GM19452 (cell line): ENCODE measurements at regions not wholly inside any gene's neighbourhood (a gene's known extent, or its start where the extent isn't known, plus 50 kb on each side); places are given as distances from the start of the nearest gene placed in this dataset.

Source experiments
- ATAC-seq: cut with Tn5 transposase; IDR thresholded peaks from one replicate; pipeline ENCODE4 v1.9.1; 2021; ENCODE audit not compliant: unreplicated experiment

GRCh38 chr3:124519591-124520194 lies 210.6 kb upstream of the UMPS start:
- ATAC-seq, result no peak

- ATAC-seq, result no peak
These were observed 209.3 kb upstream of the UMPS start for GRCh38 chr3:124520970-124521369.

DNA sequence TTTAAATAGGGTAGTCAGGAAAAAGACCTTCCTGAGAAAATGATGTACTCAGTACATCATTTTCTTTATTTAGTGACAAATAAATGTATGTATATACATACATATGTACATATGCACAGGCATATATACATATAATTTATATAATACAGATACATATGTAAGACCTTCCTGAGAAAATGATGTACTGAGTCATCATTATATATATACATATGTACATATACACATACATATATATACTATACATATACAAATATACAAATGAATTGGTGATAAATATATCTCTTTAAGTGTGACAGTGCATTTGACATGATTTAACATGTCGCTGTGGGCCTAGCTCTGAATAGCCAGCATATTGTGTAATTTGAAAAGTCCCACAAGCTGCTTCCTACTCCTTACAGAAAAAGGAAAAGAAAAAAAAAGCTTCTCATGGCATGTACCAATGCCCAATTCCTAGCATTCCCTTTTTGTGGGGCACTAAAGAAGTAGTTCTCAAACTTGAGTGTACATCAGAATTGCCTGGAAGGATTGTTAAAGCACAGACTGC lies 208.1 kb upstream of the UMPS start:
- no peak for ATAC-seq

- no peak for ATAC-seq
These were observed 203.7 kb upstream of the UMPS start for GRCh38 chr3:124526601-124527000.

- ATAC-seq, result no peak
These were observed 200.3 kb upstream of the UMPS start for GRCh38 chr3:124529826-124530571.

- ATAC-seq, result no peak
These were observed 199.3 kb upstream of the UMPS start for GRCh38 chr3:124530916-124531315.

GRCh38 chr3:124532071-124532470 lies 198.2 kb upstream of the UMPS start:
- no peak for ATAC-seq

GRCh38 chr3:124535306-124535705 lies 194.9 kb upstream of the UMPS start:
- no peak for ATAC-seq

- ATAC-seq, result no peak
These were observed 189.6 kb upstream of the UMPS start for GRCh38 chr3:124540550-124541211.

- no peak for ATAC-seq
These were observed 187.9 kb upstream of the UMPS start for GRCh38 chr3:124542214-124542869.

DNA sequence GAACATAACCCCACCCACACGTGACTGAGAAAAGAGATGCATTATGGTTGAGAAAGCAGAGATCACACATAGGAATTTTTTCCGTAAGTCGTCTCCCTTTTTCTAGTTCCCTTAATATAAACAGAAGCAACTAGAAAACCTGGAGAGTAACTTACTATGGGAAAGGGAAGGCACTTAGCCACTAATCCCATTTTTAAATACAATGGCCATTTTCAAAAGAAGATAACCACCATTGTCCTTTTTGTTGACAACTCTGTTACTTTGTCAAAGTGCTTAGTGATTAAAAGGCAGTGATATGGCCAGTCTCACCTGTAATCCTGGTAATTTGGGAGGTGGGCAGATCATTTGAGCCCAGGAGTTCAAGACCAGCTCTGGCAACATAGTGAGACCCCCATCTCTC lies 184.4 kb upstream of the UMPS start:
- ATAC-seq, result no peak

DNA sequence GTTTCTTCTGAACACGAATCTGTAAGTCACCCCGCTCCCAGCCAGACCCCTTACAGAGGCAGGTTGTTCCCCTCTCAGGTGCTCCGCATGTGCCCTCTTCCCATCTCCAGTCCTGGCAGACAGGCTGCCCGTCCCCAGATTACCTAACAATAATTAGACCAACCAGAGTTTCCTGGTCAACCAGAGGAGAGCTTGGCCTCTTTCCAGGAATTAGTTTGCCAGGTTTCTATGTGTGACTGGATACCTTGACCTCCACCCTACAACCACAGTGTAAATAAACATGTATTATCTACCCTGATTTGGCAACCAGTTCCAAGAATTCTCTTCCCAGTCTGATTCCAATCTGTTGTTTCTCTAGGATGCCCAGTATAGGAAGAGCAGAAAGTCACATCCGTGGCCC lies 178.0 kb upstream of the UMPS start:
- ATAC-seq, result no peak

DNA sequence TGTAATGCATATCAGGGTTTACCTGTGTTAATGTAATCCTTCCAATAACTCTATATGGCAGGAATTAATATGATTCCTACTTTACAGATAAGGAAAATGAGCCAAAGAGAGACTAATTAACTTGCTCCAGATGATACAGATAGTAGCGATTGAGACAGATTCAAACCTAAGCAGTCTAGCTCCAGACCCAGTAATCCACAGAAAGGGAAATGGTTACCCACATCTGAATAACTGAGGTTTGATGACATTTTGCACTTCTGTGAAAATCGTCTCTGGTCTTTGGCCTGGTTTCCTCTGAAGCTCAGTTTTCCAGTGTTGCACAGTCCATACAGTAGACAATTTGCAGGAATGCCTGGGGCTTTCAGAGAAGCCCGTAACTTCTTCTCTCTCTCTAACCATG lies 177.1 kb upstream of the UMPS start:
- ATAC-seq, result no peak

DNA sequence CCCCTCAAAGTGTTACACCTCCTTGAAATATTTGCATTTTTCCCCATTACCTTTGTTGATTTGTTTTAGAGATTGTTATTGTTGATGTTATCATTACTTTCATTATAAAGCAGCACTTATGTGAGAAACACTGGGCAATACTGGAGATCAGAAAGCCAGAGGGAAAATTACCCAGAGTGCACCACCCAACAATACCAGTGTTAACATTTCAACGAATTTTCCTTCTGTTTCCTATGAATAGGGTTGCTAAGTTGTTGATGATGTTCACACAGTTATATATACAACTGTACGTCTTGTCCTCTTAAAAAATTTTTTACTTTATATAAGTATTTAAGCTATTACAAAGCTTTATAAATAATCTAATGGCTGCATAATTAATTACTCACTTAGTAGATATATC lies 173.6 kb upstream of the UMPS start:
- ATAC-seq, result no peak

DNA sequence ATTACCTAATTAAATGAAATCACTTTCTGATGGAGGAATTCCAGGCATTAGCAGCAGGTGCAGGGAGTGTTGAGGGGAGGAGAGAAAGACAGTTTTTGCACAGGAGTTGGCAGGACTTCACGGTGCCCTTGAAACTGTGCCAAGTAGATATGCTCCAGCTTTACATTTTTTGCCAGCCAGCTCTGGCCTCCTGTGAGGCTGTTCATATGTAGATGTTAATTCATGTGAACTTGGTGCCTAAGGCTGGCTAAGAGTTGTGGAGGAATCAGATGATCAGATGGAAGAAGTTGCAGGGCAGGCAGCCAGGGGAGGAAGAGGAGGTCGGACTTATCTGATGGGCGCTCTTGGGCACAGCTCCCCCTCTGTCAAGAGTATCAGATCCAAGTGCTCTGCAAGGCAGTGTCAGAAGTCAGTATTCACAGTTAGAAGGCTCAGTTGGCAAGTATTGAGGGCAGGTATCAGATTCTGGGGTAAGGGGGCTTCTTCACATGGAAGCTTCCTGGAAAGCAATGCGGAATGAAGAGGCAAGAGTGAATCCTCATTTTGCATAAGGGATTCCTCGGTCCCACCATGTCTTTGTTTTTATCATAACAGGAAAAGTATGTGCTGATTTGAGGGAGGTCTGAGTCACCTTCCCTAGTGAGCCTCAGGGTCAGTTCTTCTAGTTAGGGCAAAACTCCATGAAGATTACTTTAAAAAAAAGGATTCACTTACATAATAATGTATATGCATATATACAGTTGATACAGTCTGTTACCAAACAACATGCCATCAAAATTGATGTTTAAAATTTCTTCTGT lies 172.6 kb upstream of the UMPS start:
- ATAC-seq, result no peak

- ATAC-seq, result no peak
These were observed 171.0 kb upstream of the UMPS start for GRCh38 chr3:124558991-124559845.

DNA sequence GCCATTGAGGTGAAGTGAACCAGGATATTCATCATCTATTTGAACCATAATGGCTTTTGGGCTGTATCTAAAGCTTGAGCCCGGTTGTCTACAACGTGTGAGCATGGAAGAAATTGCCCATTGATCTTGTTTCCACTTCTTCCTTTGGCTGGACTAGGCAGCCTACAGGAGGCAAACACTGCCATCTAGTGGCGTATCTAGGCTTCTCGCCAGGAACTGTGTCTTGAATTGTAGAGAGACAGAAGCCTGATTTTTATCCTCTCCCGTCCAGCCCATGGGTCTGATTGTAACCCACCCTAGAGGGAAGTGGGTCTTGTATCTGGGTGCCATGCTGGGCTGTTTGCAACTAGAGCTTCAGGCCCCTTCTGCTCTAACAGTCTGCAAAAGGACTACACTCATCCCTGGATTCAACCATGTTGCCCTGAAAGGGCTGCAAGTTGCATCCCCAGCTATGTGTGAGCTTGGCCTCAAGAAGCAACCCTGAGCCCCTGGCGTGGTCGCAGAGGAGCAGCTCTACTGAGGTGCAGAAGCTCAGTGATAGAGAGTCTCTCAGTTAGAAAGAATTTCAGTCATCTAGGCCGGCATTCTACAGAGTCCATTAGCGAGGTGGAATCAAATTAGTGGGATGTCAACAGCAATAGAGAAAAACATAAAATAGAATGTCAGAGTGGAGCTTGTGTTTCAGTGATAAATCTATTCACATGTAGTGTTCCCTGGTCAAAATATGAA lies 170.2 kb upstream of the UMPS start:
- ATAC-seq, result no peak

GRCh38 chr3:124560666-124561215 lies 169.5 kb upstream of the UMPS start:
- ATAC-seq, result no peak

DNA sequence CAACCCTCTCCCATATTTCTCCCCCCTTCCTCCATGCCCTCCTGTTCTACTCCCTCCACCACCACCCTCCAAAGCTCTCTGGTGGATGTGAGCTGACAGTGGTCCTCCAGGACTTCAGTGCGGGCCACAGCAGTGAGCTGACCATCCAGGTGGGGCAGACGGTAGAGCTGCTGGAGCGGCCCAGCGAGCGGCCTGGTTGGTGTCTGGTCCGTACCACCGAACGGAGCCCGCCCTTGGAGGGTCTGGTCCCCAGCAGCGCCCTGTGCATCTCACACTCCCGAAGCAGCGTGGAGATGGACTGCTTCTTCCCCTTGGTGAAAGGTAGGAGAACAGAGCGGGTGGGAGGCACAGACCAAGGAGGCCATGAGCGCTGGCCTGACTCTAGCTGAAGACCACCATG lies 167.5 kb upstream of the UMPS start:
- no peak for ATAC-seq
